ENCODE measurements at regions not wholly inside any gene's neighbourhood (a gene's known extent, or its start where the extent isn't known, plus 50 kb on each side); places are given as distances from the start of the nearest gene placed in this dataset.

DNA sequence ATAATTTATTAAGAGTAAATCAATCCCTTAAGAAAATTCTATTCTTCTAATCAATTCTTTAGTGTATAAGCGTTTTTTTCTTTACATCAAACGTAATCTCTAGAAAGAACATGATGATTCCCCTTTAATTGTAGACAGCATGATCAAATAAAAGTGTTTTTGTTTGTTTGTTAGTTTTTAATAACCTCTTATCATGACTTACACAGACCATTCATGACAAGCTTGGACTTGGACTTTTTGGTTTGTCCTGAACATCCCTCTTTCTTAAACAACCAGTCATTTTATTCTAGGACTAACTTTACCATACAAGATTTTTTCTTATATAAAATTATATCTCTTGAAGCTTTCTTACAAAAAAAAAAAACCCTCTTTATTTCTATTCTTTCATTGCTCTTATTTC, 344.6 kb upstream of the SPOCK3 start:
- no peak for TF ChIP-seq CTCF (IDR thresholded peaks at IDR 0.05; ENCODE audit: borderline replicate concordance, extremely low read depth, insufficient read depth)
- DNase-seq, result no peak
- intact Hi-C loops (cut with DNase I), result no loop called here
- Histone ChIP-seq H3K4me1 (ENCODE audit: control insufficient read depth in 2 of 3, insufficient read depth in 2 of 3, low read depth in 1 of 3, low read length in 3 of 3) (no peaks in the 10 kb centered on the region), H3K36me3 (ENCODE audit: control insufficient read depth in 2 of 3, insufficient read depth in 3 of 3, low read length in 3 of 3) (no peaks in the 10 kb centered on the region), H3K4me3 (ENCODE audit: low read length in 3 of 3) (no peak overlapping the region), H3K9me3 (ENCODE audit: control insufficient read depth in 2 of 3, insufficient read depth in 1 of 3, low read length in 3 of 3) (no peaks in the 10 kb centered on the region), H3K27me3 (ENCODE audit: control insufficient read depth, insufficient read depth, low read length) (no peaks in the 10 kb centered on the region), H3K9ac (ENCODE audit: low read length in 3 of 3) (no peak overlapping the region), H3K27ac (ENCODE audit: low read depth in 2 of 2, low read length in 2 of 2) (no peak overlapping the region)
- no peak for FAIRE-seq

DNA sequence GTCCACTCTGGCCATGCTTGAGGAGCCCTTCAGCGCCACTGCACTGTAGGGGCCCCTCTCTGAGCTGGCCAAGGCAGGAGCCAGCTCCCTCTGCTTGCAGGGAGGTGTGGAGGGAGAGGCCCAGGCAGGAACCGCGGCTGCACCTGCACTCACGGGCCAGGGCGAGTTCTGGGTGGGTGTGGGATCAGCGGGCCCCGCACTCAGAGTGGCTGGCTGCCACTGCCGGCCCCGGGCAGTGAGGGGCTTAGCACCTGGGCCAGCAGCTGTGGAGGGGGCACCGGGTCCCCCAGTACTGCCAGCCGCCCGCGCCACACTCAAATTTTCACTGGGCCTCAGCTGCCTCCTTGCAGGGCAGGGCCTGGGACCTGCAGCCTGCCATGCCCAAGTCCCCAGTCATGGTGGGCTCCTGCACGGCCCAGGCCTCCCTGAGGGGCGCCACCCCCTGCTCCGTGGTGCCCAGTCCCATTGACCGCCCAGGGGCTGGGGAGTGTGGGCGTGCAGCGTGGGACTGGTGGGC, 347.2 kb upstream of the SPOCK3 start:
- TF ChIP-seq CTCF (IDR thresholded peaks at IDR 0.05; ENCODE audit: borderline replicate concordance, extremely low read depth, insufficient read depth), result no peak
- Histone ChIP-seq H3K4me1 (ENCODE audit: control insufficient read depth in 2 of 3, insufficient read depth in 2 of 3, low read depth in 1 of 3, low read length in 3 of 3) (no peaks in the 10 kb centered on the region), H3K36me3 (ENCODE audit: control insufficient read depth in 2 of 3, insufficient read depth in 3 of 3, low read length in 3 of 3) (no peaks in the 10 kb centered on the region), H3K9me3 (ENCODE audit: control insufficient read depth in 2 of 3, insufficient read depth in 1 of 3, low read length in 3 of 3) (no peaks in the 10 kb centered on the region), H3K27ac (ENCODE audit: low read depth in 2 of 2, low read length in 2 of 2) (no peak overlapping the region), H3K4me3 (ENCODE audit: low read length in 3 of 3) (no peak overlapping the region), H3K9ac (ENCODE audit: low read length in 3 of 3) (no peak overlapping the region), H3K27me3 (ENCODE audit: control insufficient read depth, insufficient read depth, low read length) (no peaks in the 10 kb centered on the region)
- FAIRE-seq (no peak), DNase-seq (peak in 1 of 5 donors; percentile 54)
- intact Hi-C loops (cut with DNase I), result no loop called here

GRCh38 chr4:167587361-167587760, 353.1 kb upstream of the SPOCK3 start:
- DNase-seq (no peak), FAIRE-seq (no peak)
- Histone ChIP-seq H3K4me3 (ENCODE audit: low read length in 3 of 3) (no peak overlapping the region), H3K9me3 (ENCODE audit: control insufficient read depth in 2 of 3, insufficient read depth in 1 of 3, low read length in 3 of 3) (peaks cover 0 to 2% (median 0%) of the 10 kb centered on the region in 3 donors), H3K9ac (ENCODE audit: low read length in 3 of 3) (no peak overlapping the region), H3K4me1 (ENCODE audit: control insufficient read depth in 2 of 3, insufficient read depth in 2 of 3, low read depth in 1 of 3, low read length in 3 of 3) (no peaks in the 10 kb centered on the region), H3K27me3 (ENCODE audit: control insufficient read depth, insufficient read depth, low read length) (no peaks in the 10 kb centered on the region), H3K36me3 (ENCODE audit: control insufficient read depth in 2 of 3, insufficient read depth in 3 of 3, low read length in 3 of 3) (no peaks in the 10 kb centered on the region), H3K27ac (ENCODE audit: low read depth in 2 of 2, low read length in 2 of 2) (no peak overlapping the region)
- no peak for TF ChIP-seq CTCF (IDR thresholded peaks at IDR 0.05; ENCODE audit: borderline replicate concordance, extremely low read depth, insufficient read depth)
- intact Hi-C loops (cut with DNase I), result no loop called here

DNA sequence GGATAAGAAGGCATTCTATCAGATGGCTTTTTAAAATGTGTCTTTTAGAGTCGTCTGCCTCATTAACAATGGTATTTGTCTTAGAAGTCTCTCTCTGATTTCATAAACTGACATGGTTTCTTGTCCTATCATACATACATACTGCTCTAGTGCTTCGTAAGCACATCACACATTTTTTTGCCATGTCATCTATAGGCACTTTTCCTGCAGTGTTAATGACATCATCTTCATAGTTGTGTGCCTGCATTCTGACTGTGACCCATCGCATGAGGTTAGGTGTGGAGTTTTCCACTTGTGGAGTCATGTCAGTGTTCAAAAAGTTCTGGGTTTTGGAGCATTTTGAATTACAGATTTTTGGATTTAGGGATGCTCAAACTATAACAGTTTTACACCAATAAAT, 361.6 kb upstream of the SPOCK3 start:
- Histone ChIP-seq H3K9me3 (ENCODE audit: control insufficient read depth in 2 of 3, insufficient read depth in 1 of 3, low read length in 3 of 3) (no peaks in the 10 kb centered on the region), H3K9ac (ENCODE audit: low read length in 3 of 3) (no peak overlapping the region), H3K27ac (ENCODE audit: low read depth in 2 of 2, low read length in 2 of 2) (no peak overlapping the region), H3K27me3 (ENCODE audit: control insufficient read depth, insufficient read depth, low read length) (no peaks in the 10 kb centered on the region), H3K4me3 (ENCODE audit: low read length in 3 of 3) (no peak overlapping the region), H3K4me1 (ENCODE audit: control insufficient read depth in 2 of 3, insufficient read depth in 2 of 3, low read depth in 1 of 3, low read length in 3 of 3) (no peaks in the 10 kb centered on the region), H3K36me3 (ENCODE audit: control insufficient read depth in 2 of 3, insufficient read depth in 3 of 3, low read length in 3 of 3) (no peaks in the 10 kb centered on the region)
- DNase-seq, result no peak
- no peak for TF ChIP-seq CTCF (IDR thresholded peaks at IDR 0.05; ENCODE audit: borderline replicate concordance, extremely low read depth, insufficient read depth)
- FAIRE-seq, result no peak
- intact Hi-C loops (cut with DNase I), result no loop called here

Data from kidney (tissue), 13 donors.